NCI-H128 (cell line): ENCODE measurements at regions not wholly inside any gene's neighbourhood (a gene's known extent, or its start where the extent isn't known, plus 50 kb on each side); places are given as distances from the start of the nearest gene placed in this dataset.
"Not testable (repeated sequence)": the region's sequence is repeated elsewhere in the genome, so short reads cannot be mapped to it uniquely, and the experiment has no call there.

Experiments
- DNase-seq: peaks from one replicate; lab custom pipeline; 2025; ENCODE audit not compliant: unreplicated experiment; lab: John Stamatoyannopoulos, UW

DNA sequence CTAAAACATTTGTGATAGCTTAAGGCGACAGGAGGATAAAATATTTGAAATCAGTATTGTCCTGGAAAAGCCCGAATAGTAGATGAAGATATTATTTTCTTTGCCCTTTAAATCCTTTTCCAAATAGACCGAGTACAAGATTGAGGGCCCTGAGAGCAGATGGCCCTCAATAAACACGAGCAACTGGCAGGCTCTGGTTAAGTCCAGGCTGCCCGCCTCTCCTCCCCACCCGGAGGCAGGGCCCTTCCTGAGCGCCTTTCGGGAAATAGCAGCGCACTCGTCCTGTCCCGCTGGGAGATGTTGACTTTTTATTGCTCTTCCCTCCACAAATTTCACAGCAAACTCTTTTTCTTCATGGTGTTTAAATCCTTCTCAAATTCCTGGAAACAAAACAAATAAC lies 50.8 kb upstream of the MAX start:
- DNase-seq: no peak

DNA sequence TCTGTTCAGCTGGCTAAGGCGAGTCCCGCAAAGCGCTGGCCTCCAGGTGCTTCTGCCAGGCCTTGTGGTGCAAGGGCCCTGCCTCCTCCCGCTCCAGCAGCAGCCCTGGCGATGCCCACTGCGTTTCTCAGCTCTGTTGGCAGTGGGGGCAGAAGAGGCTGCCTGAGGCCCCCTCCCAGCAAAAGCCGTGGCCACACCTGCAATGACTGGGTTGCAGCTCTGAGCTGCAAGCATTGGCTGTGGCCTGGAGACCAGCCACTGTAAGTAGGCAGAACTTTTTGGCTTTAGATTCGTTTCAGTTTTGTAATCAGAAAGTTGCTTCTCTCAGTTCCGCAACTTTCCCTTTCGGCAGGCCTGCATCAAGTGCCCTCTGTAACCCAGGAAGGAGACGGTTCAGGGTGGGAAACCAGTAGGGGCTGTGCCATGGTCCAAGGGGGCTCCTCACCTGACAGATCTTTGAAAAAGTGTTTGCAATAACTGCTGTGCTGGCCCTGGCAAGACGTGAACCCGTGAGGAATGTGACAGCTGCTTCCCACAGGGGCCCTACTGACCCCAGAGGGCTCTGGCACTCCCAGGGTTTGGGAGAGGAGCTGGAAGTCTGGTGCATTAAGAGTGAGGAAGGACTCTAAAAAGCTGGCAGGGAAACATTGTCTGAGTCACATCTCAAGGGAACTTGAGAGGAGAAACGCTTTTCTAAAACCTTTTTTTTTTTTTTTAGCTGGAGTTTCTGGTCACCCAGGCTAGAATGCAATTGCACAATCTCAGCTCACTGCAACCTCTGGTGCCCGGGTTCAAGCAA lies 54.5 kb upstream of the MAX start:
- DNase-seq: no peak

DNA sequence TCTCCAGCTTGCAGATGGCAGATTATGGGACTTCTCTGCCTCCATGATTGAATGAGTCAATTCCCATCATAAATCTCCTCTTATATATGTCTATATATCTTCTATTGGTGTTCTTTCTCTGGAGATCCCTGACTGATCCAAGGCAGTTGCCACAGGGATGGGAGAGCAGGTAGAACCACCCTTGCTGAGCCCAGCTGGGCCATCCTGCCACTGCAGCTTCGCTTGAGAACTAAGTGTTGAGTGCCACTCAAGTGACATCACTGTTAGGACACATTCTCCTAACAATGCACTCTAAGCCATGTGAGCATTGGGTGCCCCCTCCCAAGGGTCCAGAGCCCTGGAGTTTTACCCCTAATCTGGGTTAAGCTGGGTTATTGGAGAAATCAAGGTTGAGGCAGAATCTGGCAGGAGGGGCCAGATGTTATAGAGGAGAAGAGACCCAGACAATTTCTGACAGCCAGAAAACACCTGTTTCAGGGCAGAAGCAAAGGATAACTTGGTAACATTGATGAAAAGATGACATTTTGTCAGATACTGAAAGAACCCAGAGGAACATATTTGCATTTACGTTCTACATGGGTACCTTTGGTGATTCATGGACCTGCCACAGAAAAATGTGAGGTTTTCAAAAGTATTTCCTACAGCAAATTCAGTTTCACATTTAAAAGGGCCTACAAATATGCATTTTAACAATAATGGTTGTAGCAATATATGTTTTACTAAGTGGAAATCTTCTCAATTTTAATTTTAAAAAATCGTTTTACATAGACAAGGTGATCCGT lies 57.2 kb upstream of the MAX start:
- DNase-seq: no peak

DNA sequence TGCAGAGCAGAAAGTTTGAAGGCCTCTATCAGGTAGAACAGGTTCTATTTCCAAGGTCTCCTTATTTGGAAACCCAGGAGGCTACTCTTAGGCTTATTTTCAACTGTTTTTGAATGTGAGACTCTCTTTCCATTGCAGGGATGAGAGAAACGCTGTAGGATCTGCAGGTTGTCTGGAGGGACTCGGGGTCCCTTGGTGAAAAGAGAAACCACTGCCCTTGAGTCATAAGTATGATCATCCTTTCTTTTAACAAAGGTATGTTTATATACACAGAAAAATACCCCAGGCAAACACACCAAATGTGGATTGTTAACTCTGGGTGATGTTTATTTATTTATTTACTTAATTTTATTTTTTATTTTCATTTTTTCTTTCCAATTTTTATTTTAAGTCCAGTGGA lies 57.8 kb upstream of the MAX start:
- DNase-seq: no peak

DNA sequence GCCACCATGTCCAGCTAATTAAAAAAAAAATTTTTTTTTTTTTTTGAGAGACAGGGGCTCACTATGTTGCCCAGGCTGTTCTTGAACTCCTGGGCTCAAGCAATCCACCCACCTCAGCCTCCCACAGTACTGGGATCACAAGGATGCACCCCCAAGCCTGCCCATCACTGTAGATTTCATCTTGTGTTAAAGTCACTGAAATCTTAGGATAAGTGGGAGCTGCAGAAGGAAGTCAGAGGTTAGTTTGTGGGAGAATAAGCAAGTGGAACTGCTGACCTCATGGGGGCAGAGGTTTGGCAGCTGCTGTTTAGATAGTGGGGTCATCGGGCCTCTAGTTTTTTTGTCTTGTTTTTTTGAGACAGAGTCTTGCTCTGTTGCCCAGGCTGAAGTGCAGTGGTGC lies 59.7 kb upstream of the MAX start:
- DNase-seq: no peak

DNA sequence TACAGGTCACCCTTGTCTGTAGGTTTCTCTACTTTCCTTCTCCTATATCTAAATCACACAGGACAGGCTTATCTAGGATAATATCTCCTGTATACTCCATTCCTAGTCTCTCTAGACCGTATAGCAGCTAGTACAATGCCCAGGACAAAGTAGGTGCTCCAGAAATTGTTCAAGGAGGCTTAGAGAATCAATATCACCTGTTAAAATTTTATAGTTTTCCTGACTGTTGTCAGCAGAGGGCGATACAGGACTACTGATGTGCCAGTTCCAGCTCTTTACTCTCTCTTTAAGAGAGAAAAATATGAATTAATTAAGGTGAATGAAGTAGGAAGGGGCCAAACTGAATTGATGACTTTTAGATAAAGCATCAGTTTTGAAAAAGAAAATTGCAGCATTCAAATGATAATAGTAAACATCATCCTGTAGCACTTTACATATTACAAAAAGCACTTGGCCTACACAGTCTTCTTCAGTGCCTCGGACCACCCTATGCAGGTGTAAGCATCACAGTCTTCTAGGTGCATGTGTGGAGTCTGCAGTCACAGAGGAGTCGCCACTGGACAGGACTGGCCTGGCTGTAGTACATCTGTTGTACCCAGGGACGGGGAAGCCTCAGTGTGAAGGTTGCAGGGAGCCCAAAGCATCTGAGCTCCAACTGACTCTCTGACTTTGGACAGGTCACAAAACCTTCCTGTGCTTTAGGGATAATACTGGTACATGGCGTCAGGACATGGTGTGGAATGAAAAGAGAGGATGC lies 61.9 kb upstream of the MAX start:
- DNase-seq: peak; percentile 14

DNA sequence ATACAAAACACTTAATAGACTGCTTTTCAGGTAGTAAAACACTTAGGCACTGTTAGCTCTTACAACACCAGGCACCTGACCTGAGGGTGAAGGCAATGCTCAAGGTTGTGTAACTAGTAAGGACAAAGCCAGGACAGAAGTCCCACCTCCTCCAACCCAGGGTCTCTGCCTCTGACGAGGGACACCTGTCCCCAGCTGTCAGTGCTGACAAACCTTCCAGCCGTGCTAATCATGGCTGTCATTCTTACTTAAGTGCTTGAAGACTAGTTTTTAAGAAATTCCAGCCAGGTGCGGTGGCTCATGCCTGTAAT lies 62.5 kb upstream of the MAX start:
- DNase-seq: no peak

DNA sequence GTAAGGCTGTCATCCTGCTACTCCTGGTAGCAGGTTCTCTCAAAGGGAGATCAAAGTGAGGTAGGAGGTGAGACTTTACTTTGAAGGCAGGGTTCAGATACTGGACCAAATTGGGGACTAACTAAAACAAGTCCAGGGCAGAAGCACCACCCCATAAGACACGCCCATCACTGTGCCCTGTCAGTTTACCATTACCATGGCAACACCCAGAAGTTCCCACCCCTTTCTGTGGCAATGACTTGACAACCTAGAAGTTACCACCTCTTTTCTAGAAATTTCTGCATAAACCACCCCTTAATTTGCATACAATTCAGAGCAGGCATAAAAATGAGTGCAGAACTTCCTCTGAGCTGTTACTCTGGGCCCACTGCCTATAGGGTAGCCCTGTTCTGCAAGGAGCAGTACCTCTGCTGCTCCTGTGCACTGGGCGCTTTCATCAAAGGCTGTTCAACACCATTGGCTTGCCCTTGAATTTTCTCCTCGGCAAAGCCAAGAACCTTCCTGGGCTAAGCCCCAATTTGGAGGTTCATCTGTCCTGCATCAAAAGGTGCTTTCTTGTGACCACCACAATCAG lies 64.8 kb upstream of the MAX start:
- no peak for DNase-seq

DNA sequence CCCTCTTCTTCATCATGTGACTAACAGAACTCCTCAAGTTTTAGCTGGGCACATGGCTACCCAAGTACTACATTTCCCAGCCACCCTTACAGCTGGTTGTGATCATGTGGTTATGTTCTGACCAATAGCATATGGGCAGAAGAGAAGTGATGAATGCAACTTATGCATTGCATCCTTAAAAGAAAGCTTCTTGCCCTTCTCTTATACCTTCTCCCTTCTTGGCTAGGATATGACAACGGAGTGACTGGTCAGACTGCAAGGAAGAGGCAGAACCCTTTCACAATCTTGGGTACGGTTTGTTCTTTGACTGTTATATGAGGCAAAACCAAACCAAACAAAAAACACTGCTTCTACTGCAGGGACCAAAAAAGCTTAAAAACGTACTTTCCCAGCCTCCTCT lies 66.5 kb upstream of the MAX start:
- DNase-seq: no peak

DNA sequence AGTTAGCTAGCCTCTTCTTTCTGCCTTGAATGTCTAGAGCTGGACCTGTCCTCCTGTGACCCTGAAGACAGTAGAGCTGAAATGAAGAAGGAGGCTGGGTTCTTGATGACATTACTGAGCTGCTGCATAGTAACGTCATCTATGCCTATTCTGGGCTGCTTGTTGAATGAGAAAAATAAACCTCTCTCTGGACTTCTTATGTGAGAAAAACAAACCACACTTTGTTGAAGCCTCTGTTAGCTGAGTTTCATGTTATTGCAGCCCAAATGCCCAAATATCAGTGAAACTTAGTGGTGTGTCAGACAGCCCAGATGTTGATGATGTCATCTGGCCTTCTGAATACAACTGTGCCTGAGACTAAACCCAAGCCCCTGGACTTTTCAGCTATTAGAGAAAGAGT lies 67.0 kb upstream of the MAX start:
- no peak for DNase-seq

DNA sequence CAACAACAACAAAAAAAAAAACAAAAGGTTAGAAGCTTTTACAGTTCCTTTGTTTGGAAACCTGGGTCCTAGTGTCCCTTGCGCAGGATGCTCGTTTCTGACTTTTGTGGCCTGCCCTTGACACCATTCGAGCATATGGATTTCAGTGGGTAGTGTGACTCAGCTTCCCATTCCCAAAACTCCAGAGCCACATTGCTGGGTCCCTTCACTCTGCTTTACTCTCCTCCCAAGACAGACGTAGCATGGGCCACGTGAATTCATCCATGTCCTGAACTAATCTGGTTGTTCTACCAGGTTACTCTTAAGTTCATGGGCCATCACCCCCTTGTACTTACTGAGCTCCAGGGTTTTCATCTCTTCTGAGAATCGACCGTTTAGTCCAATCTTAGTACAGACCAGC lies 68.0 kb upstream of the MAX start:
- DNase-seq: no peak

DNA sequence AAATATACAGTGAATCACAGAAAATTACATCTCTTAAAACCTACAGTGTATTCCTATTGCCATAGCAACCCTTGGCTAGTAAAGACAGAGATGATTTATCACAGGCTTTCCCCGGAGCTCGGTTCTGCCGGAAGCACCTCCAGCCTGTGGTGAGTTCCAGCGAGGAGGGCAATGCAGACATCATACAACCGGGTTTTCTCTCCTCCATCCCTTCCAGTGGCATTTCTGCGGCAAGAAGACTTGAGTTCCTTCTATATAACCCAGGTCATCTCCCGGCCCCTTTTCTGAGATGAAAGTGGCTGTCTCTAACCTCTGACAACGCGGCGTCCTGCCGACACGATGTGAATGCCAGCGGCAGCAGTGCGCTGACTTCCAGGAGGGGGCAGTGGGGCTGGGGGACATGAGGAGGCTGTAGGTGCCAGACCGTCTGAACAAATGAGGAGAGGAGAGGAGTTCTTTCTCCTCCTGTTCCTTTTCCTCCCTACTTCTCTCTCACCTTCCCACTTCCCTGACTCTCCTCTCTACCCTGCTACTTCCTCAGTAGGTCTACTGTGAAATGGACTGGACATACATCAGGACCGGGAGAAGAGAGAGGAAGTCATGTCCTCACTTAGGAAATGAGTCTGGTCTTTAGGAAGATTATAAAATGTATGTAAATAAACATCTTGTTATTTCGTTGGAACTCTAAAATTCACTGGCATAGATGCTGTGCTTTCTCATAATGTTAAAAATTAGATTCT lies 68.6 kb upstream of the MAX start:
- DNase-seq: no peak

DNA sequence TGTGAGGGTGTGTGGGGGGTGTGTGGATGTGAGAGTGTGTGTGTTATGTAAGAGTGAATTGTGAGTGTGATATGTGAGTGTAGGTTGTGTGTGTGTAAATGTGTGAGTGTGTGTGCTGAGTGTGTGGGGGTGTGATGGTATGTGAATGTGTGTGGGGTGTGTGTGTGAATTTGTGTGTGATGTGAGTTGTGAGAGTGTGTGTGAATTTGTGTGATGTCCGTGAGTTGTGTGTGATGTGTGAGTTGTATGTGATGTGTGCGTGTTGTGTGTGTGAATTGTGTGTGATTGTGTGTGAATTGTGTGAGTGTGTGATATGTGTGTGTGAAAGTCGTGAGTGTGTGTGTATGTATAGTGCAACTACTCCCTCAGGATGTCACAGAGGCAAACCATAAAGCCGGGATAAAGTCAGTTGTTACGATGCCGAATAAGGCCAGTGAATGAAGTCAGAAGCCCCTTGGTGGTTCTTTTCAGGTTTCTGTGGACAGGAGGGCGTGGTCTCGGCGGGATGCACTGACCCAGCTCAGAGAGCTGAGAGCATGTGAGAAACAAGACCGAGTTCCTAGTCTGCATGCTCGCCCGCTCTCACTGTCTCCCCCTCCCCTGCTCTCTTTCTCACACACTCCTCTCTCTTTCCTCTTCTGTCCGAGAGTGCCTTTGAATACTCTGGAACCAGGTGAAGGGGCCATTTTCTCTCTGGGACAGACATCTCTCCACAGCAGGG lies 71.8 kb upstream of the MAX start:
- DNase-seq: no peak

DNA sequence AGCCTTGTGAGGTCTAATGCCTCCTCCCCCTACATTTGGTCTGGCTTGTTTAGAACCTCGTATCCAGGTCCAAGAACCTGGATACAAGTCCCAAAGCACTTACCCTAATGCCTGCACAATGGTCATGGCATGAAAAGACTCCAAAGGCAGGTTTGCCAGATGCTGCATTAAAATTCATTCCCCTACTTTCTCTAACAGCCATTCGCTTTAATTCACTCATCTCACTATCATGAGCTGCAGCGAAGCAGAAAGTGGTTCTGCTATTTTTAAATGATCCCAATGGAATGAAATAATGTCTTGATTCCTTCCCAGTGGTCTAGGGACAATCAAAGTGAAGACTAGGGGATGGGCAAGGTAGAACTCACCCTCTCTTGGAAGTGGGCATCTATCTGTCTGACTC lies 72.5 kb upstream of the MAX start:
- no peak for DNase-seq

DNA sequence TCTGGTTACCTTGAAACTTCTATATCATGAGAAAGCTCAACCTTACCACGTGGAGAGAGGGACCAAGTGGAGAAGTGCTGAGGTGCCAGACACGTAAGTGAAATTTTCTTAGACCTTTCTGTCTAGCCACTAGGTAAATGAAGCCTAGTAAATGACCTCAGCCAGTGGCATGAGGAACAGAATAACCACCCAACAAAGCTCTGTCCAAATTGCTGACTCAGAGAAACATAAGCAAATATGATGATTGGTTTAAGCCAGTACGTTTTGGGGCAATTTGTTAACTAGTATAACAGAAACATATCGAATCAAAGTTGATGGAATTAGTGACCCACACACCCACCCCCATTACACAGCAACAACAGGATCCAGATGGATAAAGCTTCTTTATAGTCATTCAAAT lies 75.2 kb upstream of the MAX start:
- no peak for DNase-seq

DNA sequence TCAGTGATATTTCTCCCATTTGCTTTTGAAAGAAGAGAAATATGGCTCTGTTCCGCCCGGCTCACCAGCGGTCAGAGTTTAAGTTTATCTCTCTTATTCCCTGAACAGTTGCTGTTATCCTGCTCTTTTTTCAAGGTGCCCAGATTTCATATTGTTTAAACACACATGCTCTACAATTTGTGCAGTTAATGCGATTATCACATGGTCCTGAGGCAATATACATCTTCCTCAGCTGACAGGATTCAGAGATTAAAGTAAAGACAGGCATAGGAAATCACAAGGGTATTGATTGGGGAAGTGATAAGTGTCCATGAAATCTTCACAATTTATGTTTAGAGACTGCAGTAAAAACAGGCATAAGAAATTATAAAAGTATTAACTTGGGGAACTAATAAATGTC lies 76.9 kb upstream of the MAX start:
- DNase-seq: not testable (repeated sequence)

DNA sequence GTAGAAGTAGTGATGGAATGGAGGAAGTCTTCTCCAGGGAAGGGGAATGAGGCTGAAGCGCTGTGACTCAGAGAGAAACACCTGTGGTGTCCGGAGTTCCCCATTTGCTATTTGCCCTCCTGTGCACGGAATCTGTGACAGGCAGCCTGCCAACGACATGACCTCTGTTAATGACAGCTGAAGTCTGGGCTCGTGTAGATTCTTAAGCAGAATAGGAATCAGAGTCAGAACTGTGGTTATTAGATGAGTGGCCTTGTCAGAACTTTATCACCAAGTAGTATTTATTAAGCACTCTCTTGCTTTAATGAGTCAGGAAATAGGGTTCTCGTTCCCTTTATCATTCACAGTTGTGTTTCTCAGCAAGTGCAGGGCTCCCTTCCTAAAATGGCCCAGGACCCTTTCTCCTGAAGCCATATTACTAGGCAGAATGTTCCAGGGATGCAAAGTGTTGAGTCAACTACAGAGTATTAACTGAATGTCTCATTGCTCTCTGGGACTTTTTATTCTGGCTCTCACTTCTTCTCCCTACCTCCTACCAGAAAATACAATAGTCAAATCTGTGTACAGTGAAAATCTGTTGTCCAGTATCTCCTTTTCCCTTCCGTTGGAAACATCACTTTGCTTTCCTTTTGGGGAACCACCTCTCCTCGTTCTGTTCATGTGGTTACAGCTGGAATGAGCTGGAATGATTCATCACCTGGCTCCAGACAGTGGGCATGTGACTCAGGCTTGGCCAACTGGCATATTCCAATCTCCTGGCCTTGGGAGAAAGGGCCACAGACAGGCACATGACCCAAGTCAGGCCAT lies 77.8 kb upstream of the MAX start:
- no peak for DNase-seq

DNA sequence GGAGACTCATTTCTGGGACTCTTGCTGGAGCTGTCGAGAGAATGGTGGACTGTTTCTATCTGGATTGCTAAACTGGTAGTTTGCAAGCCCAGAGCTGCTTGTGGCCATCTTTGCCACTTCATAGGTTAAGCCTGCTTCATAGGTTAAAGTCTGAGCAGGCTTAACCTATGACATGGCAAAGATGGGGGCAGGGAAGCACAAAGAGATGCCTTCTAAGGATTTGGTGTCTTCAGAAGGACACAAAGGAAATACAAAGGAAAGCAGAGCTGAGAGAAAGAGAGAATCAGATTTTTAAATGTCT lies 78.4 kb upstream of the MAX start:
- no peak for DNase-seq

DNA sequence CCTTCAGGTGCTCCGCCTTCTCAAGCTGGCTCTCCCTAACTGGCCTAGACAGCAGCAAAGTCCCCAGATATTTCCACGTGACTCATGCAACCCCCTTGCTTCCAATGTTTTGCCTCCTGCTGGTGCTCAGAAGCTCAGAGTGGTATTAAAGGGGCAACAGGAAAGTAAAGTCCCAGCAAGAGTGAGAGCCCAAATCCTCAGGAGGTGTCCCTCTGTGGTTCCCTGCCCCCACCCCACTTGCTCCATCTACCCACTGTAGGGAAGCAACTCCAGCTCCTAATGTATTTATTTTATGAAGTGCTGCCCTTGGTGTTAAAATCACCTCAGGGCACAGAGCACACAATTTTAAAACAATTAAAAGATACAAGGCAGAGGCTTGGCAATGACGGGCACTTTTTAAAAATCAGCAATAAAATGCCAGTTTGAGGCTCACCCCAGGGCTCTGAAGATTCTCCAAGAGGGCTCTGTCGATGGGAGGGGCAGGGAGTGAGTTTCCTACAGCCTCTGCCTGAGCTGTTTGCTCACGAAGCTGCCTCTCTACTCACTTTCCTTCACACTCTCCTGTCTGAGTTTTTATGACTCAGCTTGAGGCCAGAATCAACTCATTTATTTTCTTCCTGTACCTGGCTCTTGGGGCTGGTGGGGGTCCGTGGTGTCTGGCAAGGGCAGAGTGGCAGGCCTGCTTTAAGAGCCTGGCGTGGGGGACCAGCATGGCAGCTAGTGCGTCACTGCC lies 81.9 kb upstream of the MAX start:
- no peak for DNase-seq
